COR-L47 (cell line): ENCODE measurements at regions not wholly inside any gene's neighbourhood (a gene's known extent, or its start where the extent isn't known, plus 50 kb on each side); places are given as distances from the start of the nearest gene placed in this dataset.
"Not testable (repeated sequence)": the region's sequence is repeated elsewhere in the genome, so short reads cannot be mapped to it uniquely, and the experiment has no call there.

Source experiments
- DNase-seq: peaks from one replicate; lab custom pipeline; 2025; lab: John Stamatoyannopoulos, UW

DNA sequence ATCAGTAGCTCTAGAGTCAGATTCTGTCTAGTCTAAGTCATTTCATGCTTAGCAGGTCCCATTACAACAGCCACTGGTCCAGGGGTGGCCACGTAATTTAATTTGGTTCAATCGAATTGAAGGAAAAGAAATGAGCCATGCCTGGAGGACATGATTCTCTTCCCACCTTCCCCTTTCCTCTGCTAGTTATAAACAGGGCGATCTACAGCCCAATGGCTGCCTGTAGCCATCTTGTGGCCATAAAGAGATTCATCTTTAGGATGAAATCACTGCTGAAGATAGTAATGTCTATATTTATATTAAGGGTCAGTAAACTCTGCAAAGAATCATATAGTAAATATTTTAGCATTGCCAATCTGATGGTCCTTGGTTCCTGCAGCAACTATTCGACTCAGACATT, 107.4 kb downstream of the SPDYE17 start:
- not testable (repeated sequence) for DNase-seq

DNA sequence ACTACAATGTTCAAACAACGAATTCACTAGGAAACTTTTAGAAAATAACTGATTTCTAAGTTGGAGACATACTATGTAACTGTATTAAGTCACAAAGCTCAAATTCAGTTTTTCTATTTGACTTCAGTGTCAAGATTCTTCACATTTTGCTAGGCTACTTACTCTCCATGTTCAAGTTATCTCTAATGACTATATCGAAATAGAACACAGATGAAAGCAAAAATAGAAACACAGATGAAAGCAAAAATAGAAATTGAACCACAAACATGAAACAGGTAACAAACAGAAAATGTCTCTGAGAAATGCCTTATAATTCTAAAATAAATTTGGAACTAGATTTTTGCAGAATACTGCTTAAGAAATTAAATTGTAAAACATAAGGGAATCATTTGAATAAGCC, 113.5 kb downstream of the SPDYE17 start:
- not testable (repeated sequence) for DNase-seq

DNA sequence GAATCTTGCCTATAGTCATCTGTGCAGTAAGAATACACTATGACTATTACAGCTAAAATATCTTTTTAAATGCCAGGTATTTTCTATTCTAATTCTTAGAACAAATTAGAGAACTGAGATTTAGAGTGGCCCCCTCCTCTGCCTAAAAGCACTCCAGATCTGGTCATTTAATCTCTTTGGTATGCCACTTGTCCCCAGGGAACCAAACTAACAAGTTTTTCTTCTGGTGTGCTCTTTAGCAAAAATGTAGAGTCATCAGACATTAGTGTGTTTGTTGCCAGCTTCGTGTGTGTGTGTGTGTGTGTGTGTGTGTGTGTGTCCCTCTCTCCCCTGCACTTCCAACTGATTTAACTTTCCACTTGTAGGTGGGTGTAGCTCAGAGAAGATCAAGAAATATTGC, 117.8 kb downstream of the SPDYE17 start:
- DNase-seq = not testable (repeated sequence)

DNA sequence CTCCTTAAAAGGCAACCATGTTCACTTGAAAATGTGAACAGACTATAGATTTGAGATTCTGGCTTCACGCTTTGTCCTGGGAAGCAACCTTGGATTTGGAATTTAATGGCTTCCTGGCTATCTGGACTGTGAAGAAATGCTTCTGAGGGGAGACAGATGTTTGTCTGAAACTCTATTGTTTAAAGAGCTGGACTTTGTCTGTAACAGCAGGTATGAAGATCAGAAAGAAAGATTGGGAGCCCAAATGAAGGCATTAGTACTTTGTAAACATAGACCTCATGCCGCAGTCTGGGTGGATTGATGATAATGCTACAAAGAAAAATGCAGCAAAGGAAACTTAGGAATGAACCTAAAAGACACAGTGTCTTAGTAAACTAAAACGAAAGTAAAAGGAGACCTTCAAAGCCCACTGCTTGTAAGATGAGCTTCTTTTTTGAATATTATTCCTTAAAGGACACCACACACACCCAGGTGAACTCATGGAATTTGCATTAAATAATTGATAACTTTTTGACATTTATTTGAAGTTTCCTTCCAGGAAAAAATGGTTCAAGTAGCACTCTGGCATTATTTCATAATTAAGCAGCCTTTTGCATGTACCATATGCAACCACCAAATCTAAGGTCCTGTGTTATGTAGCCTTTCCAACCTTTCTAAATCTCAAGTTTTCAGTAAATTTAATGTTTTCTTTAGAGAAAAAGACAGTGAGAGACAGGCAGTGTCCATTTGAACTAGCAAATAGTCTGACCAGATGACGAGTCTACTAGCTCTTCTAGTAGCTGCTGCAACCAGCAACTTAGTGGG, 119.9 kb downstream of the SPDYE17 start:
- DNase-seq = not testable (repeated sequence)

DNA sequence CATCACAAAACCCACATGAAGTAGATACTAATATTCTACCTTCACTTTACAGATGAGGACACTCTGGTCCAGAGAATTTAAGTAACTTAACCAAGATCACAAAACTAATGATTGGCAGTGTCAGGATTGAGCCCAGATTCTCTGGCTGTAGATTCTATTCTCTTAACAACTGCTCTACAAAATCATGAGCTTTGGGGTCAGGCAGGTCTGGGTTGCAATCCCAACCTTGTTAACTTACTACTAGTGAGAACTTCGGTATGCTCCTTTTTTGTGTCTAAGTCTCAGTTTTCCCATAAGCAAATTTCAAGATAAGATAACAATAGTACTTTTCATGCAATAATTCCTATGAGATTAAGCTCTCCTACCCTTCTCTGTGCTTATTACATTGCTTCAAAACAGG, 127.5 kb downstream of the SPDYE17 start:
- not testable (repeated sequence) for DNase-seq

DNA sequence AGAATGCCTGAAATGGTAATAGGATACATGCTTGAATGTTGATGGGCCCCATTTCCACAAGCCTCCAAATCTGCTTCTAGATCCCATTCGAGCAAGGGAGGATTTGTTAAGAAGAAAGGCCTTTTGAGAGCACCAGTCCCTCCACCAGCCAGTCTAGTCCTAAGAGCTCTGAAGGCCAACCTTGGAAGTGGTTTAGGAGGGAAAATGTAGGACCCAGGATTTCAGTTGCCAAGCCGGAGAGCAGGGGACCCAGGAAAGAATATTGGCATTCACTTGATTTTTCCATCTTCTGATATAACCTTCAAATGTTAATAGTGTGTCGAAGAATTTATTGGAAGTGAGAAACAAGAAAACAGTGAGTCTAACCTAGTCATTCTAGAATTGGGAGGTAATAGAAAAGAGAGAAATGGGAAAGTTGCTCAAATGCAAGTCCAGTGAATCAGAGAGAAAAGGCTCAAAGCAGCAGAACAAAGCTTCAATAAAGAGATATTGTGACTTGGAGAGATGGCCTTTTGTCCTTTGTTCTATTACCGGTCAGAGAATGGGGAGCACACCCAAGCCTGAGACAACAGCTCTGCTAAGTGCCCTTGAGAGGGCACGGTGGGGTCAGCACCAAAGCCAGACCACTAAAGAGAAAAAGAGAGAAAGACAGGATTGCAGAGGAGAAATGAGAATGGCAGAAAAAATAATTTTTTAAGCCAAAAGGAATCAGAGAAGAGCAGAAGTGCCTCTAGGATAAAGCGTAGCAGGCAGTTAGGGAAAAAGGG, 130.0 kb downstream of the SPDYE17 start:
- not testable (repeated sequence) for DNase-seq

DNA sequence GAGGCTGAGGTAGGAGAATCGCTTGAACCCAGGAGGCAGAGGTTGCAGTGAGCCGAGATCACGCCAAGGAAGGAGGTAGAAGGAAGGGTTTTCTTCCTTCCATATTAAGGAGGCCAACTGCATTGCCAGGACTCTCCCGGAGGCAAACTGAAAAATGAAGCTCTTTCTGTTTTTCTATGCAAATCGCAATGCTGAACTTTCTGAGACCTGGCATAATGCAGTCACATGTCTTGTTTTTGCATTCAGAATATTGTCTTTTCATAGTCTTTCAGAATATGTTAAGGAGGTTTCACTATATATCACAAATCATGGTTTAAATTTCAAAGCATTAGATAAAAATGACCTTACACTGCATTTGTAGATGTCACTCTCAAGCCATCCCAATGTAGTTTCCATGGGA, 133.4 kb downstream of the SPDYE17 start:
- DNase-seq = not testable (repeated sequence)

DNA sequence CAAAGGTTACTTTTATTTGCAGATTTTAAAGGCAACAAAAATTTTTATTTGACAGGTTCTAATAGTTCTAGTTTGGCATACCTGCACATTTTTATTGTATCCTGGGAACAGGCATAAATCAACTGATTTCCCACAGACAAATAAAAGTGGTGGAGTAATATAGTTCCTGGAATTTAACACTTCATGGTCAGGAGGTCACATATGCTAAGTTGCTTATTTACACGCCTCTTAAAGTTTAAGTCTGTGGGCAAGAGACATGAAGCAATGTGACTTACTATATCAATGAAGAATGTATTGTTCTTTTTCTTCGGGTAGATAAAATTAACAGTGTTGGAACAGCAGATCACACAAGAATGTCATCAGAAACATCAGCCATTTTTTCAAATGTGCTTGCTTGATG, 135.2 kb downstream of the SPDYE17 start:
- not testable (repeated sequence) for DNase-seq

DNA sequence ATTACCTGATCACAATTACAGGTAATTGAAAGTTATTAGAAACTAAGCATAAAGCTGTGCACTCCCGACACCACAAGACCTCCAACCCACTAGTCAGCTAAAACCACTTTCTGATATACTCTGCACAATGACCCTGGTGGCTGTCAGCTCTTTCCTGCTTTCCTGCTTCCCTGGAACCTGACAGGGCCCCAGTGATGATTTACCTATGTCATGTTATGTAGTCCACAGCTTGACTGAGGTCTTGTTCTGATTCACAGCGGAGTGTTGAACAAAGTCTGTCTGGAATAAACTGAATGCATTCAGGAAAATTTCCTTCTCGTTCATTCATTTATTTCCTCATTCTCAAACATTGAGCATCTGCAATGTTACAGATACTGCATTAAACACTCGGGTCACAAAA, 136.5 kb downstream of the SPDYE17 start:
- not testable (repeated sequence) for DNase-seq

DNA sequence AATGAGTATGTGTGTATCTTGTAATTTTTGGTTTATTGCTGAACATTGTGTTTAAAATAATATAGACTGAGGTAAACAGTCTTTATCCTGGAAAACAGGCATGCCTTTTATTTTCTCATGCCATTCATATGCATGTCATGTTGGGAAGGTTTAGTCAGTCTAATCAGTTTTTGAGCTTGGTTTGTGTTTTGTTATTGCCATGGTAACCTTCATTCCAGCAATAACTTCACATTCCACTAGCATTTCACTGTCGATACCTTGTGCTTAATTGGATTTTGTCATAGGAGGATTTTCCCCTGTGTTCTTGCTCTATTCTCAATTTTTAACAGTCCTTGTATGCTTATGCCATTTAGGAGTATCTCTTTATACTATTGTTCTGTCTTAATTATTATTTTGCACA, 140.4 kb downstream of the SPDYE17 start:
- not testable (repeated sequence) for DNase-seq

DNA sequence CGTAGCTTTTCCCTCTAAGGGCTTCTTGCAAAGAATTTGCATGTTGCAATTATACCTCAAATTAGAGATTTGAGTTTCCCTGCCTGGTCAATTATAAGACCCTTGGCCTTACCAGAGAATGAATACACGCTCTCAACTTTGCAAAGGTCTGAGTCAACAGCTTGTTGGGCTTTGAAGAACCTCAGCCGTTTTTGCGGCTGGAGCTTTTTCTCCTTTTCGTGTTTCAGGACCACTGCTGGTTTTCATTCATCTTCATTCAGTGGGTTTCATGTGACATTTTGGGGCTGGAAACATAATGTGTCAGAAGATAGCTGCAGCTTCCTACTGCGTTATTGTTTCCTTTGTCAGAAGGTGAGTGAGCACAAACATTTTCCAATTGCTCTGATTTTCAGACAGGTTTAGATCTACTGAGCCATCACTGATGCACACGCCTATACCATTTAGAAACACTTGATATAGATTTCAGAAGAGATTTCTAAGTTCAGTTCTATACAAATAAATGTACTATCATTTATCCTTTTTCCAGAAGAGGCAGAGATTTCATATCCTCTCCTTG, 152.3 kb downstream of the SPDYE17 start:
- DNase-seq = not testable (repeated sequence)

DNA sequence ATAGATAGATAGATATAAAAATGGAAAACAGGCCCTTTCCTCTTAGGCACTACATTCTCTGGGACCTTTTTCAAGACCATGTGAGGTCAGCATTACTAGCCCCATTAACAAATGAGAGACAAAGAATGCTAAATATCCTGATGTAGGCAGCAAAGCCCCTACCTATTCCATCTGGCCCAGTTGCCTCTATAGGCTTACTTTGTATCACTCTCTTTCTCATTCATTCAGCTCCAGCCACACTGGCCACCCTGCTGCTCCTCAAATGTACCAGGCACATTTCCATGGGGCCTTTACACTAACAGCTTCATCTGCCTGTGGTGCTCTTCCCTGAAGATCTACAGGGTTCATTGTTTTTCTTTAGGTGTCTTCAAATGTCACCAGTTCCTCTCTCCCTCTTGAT, 156.4 kb downstream of the SPDYE17 start:
- not testable (repeated sequence) for DNase-seq

DNA sequence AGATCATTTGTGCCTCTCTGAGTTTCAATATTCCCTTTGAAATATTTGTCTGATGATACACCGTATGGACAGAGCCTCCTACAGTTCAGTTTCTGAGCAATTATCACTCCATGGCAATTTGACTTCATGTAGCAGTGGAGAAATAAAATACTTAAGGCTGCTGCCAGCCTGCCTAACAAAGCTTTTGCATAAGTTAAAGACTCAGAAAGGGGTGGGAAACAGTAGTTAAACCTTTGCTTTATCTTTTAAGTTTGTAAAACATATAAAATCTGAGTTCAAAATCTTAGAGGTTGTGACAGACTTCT, 161.7 kb downstream of the SPDYE17 start:
- not testable (repeated sequence) for DNase-seq

DNA sequence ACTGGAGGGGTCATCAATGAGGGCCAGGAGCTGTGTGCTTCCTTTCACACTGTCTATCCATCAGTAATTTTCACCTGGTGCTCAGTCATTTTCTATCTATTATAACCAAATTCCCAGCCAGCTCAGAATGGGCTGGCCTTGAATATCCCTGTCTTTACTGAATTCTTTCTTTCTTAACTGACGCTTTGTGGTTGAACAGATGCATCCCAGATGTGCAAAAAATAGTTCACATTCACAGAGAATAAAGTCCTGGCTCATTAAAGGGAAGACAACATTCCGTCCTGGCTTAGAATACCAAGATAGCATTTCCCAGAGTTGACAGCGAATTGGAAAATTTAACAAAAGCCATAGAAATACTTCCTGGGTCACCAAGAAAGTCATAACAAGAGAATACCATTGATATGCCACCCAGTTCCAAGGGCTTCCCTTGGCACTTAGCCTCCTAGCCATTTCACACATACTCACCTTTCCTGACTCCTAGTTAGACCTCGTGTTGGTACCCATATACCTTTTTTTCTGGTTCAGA, 164.7 kb downstream of the SPDYE17 start:
- DNase-seq = not testable (repeated sequence)

DNA sequence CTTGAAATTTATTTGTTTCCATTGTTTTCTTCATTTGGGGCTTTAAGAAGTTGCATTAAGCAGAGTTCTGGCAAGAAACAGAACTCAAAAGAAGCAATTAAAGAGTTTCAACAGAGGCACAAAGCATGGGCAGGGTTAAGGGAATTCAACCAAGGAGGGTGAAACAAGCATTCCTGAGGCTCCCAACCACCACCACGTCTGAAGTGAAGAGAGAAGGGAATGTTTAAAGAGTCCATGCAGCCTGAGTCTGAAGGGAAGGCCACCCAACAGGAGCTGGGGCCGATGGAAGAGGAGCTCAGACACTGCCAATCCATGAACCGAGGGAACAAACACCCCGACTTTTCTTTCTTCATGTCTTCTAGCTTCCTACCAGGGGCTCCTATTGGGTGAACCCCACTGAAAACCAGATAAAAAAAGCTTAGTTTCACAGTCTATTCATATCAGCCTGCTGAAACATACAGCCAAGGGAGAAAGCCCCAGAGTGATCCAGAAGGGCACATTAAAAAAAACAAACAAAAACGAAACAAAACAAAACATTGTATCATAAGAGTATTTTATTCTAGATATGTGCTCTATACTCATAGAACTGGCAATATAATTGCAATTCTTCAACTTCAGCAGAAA, 168.9 kb downstream of the SPDYE17 start:
- DNase-seq = not testable (repeated sequence)

DNA sequence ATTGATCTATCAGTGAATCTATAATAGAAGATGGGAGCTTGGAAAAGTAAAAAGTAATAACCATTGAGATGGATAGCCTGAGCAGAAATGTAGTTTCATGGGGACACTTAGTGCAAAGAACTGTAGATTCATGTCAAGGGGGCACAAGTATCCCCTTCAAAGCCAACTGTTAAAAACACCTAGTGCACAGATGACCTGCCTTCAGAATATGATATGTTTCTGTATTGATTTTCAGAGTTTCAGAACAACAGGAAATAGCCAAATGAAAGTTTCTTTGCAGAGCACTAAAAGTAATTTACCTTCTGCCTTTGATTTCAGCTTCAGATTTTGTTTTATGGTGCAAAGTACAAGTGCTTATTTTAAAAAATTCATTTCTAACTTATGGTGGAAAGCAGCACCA, 169.9 kb downstream of the SPDYE17 start:
- not testable (repeated sequence) for DNase-seq

DNA sequence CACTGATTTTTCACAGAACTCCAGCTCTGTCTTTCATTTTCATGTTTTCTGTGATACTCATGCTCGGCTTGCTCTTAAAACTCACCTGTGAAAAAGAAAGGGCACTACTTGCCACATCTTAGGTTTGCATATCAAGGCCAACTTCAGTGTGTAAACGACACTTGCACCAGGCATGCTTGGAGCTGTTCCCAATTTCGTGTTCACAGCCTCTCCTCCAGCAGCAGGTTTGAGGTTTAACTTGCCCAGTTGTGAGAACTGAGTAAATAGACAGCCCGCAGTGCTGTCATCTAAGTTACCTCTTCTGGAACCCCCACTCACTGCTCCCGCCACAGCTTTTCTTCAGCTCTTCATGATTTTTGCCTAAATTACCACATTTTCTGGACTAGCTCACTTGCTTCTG, 172.2 kb downstream of the SPDYE17 start:
- not testable (repeated sequence) for DNase-seq

DNA sequence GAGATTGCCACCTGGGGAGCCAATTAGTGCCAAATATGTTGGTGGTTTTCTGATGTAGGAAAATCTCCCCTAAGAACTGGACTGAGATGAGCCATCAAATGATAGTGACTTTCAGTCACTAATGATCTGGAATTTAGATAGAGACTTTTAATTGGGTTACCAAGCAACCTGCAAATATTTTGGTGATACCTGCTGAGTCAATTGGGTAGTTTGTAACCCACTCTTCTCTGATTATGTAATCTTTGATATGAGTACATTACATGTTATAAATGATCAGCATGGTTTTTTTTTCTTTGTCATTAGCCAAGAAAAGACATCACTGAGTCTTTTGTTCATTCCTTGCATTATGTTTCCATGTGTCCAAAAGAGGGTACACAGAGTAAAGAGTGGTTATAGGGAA, 177.5 kb downstream of the SPDYE17 start:
- peak; percentile 42 for DNase-seq

DNA sequence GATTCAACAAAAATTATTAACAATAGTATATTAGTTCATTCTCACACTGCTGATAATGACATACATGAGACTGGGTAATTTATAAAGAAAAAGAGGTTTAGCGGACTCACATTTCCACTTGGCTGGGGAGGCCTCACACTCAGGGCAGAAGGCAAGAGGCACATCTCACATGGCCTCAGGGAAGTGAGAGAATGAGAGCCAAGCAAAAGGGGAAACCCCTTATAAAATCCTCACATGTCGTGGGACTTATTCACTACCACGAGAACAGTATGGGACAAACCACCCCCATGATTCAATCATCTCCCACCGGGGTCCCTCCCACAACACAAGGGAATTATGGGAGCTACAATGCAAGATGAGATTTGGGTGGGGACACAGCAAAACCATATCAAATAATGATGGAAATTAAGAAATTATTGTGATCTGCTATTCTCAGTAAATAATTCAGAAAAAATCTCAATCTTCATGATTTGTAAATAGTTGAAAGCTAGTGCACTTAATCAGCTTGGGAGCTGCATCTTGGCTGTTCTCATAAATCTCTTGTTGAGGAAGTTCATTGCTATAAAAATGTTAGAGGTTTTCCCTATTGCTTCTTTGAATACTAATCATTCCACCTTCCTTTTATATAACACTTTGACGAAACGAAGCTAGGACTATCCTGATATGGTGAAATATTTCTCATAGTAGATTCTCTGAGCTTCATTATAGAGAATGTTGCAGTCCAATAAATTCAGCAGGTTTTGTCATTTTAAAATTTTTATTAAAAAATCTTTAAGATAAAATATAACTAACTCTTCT, 179.2 kb downstream of the SPDYE17 start:
- DNase-seq = not testable (repeated sequence)

DNA sequence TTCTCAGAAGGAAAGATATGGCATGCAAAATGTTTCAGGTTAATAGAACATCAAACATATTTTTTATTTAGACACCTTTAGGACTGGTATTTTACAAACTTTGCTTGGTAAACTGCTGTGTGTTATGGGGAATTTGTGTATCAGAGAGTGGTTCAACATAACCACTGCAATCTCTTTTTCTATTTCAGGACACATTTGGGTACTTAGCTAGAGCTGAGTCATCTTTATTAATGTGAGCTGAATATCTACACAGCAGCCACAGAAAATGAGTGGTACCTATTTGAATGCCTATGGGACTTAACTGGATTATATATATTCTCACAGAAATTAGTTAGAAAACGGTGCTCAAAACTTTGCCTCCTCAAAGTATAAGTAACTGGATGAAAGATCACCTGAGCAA, 179.8 kb downstream of the SPDYE17 start:
- DNase-seq = not testable (repeated sequence)

DNA sequence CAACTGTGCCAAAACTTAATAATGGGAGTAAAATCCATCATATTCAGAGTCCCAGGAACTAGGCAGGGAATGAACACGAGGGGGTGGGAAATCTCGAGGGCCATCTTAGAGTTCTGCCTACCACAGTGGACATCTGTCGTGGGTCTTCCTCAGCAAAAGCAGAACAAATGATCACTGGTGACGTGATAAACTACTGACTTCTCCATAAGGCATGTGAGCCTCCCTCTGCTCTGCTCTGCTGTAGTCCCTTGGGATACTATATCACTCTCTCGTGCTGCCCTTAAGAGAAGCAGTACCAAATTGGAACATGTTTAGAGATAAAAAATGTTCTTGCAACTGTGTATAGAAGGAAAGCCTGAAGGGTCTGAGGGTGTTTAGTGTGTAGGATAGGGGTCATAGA, 180.5 kb downstream of the SPDYE17 start:
- DNase-seq = not testable (repeated sequence)
